ENCODE measurements at regions not wholly inside any gene's neighbourhood (a gene's known extent, or its start where the extent isn't known, plus 50 kb on each side); places are given as distances from the start of the nearest gene placed in this dataset.
"Not testable (repeated sequence)": the region's sequence is repeated elsewhere in the genome, so short reads cannot be mapped to it uniquely, and the experiment has no call there.

DNA sequence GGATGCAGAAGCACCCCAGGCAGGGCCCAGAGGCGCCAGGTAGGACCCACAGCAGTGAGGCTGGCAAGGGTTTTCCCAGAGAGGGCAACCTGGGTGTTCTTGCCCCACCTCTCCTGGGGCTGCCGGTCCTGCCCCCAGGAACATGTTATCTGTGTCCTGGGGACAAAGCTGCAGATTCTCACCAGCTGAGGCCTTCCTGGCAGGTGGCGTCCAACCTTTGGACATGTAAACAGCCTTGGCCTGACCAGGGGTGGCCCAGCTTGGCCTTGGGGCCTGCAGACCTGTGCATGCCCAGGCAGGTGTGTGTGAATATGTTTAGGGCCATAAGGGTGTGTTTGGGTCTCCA, 101.8 kb upstream of the LARP1 start:
- no peak for DNase-seq (ENCODE audit: low read depth)

DNA sequence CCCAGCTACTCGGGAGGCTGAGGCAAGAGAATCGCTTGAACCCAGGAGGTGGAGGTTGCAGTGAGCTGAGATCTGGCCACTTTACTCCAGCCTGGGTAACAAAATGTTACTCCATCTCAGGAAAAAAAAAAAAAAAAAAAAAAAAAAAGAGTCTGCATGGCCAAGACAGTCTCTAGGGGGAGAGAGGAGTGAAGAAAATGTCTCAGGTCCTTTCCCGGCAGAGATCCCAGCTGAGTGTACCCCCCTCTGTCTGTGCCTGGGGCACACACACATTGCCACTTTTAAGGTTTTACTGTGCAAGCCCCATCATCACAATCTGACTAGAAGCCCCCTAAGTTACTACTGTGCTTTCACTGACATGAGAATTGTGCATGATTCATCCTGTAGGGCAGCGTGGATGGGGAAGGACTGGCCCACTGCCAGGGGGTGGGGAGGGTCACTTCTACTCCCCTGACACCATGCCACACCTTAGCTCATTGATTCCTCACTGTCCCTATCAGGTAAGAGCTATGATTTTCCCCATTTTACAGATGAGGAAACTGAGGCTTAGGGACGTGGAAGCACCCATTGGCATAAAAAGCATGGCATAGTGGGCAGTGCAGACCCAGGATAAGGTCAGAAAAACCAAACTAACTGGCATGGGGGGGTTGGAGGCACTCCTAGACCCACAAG, 102.3 kb upstream of the LARP1 start:
- no peak for DNase-seq (ENCODE audit: low read depth)

DNA sequence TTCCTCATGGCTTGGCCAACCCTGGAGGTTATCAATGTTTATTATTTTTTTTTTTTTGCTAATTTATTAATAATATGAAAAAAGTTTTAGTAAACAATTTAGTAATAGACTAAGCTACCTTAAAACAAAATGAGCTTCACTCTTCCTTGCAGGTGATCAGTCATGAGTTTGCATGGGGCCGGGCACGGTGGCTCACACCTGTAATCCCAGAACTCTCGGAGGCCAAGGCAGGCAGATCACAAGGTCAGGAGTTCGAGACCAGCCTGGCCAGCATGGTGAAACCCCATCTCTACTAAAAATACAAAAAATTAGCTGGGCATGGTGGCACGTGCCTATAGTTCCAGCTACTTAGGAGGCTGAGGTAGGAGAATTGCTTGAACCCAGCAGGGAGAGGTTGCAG, 103.4 kb upstream of the LARP1 start:
- not testable (repeated sequence) for DNase-seq (ENCODE audit: low read depth)

DNA sequence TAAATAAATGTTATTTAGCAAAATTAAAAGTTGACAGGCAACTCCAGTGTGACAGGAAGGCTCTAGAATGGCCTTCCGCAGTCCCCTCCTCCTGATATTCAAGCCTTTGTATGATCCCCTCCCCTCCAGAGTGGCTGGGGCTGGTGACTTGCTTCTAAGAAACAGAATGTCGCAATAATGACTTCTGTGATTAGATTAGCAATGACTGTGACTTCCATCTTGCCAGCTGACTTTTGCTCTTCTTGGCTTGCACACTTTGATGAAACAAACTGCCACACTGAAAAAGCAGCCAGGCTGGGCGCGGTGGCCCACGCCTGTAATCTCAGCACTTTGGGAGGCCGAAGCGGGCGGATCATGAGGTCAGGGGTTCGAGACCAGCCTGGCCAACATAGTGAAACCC, 106.5 kb upstream of the LARP1 start:
- DNase-seq (ENCODE audit: low read depth), result no peak

DNA sequence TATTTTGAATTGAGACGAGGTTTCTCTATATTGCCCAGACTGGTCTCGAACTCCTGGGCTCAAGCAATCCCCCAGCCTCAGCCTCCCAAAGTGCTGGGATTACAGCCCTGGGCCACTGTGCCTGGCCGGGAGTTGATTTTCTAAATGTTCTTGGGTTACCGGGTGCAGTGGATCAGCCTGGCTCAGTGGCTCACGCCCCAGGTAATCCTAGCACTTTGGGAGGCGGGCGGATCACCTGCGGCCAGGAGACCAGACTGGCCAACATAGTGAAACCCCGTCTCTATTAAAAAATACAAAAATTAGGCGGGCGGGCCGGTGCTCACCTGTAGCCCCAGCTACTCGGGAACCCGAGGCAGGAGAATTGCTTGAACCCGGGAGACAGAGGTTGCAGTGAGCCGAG, 106.9 kb upstream of the LARP1 start:
- no peak for DNase-seq (ENCODE audit: low read depth)

DNA sequence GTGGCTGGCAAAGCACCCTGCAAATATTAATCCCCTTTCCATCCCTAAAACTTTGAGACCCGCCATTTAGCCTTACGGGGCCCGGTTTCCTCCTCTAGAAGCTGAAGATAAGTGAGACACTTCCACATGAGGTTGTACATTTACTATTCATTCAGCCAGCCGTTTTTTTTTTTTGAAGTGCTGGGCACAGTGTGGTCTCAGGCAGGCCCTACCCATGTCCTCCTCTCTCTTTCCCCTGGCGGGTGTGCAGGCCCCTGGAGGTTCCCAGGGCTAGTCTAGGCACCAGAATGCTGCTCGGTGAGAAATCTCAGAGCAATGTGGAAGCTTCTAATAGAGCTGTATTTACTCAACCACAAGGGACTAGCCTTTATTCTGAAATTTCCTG, 107.4 kb upstream of the LARP1 start:
- DNase-seq (ENCODE audit: low read depth), result no peak

DNA sequence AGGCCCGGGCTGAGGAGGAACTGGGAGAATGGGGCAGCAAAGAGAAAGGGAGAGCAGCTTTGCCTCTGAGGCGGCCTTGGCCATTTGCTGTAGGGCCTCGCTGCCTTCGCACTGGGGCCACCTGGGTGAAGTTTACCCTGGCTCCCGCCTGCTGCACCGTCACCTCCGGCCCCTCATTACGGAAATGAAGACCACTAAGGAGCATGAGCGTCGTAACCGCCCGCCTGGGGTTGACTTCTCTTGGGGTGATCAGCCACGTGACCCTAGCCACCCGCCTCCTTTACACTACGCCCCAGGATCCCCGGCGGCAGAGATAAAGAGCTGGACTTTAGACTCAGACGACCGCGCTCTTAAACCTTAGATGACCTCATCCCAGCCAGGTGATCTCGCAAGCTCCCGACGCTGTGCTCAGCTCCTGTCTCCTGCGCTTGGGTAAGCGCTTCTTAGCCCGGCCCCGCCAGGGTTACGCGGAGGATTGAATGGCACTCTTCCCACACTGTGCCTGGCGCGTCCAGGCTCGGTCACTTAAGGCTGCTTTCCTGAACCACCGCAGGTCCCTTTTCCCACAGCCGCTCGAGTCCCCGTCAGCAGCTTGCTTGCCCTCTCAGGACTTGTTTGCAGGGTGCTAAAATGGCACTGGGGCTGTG, 107.9 kb upstream of the LARP1 start:
- peak; percentile 3 for DNase-seq (ENCODE audit: low read depth)

DNA sequence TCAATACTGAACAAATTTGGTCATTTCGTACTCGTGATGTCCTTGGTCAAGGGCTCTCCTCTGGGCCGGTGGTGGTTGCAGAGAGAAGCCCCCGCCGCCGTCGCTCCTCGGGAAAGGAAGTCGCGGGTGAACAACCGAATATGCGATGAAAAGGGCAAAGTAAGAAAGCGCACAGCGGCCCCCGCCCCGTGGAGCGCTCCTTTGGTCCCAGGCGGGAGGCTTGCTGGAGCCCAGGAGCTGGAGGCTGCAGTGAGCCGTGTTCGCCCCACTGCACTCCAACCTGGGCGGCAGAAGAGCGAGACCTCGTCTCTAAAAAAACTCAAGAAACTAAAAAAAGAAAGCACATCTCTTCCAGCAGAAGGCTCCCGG, 108.4 kb upstream of the LARP1 start:
- DNase-seq (ENCODE audit: low read depth), result no peak

DNA sequence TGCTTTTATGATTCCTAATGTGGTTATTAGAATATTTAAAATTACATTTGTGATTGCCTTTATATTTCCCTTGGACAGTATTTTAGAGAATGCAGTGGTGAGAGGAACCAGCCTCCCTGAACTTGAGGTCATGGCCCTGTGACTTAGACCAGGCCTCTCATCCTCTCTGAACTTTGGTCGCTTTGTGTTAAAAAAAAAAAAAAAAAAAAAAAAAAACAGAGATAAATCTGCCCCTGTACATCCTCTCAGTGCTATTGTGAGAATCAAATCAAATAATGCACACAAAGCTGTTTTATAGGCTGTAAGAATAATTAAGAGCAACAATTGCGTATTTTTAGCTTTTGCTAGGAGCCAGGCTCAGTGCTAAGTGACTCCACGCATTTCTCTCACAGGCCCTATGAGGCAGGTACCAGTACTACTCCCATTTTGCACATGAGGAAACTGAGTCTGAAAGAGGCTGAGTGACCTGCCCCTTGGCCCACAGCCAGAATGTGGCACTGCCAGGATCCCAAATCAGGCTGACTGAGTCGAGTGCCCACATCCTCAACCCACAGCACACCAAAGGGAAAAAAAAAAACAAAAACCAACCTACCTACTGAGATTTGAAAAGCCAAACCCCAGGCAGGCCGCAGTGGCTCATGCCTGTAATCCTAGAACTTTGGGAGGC, 110.3 kb upstream of the LARP1 start:
- no peak for DNase-seq (ENCODE audit: low read depth)

DNA sequence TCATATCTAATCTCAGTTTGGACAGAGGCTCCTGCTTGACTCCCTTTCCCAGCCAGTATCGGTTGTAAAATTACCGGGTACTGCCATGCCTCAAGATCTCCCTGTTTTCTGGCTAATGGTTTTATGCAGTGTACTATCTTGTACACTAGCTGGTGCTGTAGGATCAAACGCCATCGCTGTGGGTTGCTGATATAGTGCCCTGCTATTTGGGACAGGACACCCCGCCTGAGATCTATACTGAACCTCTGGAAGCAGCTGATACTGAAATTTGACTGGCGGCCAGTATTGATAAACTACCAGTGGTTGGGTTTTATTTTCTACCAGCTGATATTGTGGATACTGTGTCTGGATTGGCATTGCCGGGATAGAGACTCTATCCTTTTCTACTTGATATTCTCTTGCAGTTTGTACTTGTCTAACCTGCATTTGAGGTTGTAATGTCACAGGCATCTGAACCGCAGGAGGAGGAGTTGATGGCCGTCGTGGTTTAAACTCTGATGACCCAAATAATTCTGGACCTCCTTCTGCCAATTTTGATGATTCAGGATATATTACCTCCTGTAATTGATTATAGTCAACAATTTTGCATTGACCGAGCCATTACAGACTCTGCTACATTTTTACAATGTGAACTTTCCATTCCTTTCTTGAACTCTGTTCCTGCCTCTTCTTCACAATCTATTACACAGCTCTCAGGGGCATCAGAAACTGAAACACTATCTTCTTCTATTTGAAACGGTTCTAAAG, 112.5 kb upstream of the LARP1 start:
- DNase-seq (ENCODE audit: low read depth), result no peak

DNA sequence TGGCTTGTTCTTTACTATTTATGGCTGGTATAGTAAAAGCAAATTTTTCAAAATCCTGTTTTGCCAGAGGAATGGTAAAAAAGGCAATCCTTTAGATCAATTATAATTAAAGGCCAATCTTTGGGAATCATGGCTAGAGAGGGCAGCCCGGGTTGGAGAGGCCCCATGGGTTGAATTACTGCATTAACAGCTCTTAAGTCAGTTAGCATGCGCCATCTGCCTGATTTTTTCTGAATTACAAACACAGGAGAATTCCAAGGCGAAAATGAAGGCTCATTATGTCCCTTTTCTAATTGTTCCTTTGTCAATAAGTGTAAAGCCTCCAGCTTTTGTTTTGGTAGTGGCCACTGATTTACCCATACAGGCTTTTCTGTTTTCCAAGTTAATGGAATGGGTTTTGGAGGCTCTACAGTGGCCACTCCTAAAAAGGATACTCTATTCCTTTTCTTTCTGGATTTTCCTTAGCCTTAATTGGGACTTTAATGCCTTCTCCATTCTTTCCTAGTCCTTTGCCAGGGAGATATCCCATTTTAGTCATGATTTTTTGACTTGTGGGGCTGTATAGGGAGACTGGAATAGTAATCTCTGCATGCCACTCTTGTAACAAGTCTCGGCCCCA, 114.9 kb upstream of the LARP1 start:
- DNase-seq (ENCODE audit: low read depth), result not testable (repeated sequence)

DNA sequence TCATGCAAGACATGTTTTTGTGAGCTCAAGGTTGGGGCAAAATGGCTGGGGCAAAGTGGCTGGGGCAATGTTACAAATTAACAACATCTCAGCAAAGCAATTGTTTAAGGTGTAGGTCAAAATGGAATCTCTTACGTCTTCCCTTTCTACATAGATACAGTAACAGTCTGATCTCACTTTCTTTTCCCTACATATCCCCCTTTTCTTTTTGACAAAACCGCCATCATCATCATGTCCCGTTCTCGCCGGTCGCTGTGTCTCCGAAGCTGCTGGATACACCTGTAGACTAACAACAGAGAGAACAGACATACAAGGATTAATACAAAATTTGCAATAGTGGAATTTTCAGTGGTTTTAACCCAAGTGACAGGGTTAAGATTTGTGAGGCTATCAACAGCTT, 118.4 kb upstream of the LARP1 start:
- not testable (repeated sequence) for DNase-seq (ENCODE audit: low read depth)

DNA sequence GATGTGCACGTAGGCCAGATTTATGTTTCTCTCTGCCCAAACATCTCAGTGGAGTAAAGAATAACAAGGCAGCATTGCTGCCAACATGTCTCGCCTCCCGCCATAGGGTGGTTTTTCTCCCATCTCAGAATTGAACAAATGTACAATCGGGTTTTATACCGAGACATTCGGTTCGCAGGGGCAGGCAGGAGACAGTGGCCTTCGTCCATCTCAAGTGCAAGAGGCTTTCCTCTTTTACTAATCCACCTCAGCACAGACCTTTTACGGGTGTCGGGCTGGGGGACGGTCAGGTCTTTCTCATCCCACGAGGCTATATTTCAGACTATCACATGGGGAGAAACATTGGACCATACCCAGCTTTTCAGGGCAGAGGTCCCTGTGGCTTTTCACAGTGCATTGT, 118.9 kb upstream of the LARP1 start:
- not testable (repeated sequence) for DNase-seq (ENCODE audit: low read depth)

DNA sequence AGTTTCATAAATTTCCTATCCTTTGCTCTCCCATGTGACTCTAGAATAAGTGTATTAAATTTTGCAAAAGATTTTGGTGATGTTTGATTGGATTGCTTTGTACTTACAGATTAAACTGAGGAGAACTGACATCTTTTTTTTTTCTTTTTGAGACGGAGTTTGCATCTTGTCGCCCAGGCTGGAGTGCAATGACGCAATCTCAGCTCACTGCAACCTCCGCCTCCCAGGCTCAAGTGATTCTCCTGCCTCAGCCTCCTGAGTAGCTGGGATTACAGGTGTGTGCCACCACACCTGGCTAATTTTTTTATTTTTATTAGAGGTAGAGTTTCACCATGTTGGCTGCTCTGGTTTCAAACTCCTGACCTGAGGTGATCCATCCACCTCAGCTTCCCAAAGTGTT, 121.4 kb upstream of the LARP1 start:
- not testable (repeated sequence) for DNase-seq (ENCODE audit: low read depth)

DNA sequence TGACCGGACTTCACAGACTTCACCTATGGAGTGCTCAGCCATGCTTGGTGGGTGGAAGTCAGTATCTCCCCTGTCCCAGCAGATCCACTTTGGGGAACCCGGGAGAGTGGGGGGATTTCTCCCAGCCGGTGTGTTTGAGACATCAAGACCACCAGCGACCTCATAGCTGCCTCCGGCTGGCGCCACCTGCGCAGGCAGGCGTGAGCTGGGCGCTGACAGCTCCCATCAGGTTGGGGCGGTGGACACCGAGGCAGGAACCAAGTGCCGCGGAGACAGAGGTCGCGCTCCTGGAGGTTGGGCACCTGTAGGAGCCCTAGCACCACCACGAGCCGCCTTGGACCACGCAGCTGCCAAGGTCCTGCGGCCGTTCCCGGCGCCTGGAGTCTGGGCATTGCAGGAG, 124.0 kb upstream of the LARP1 start:
- no peak for DNase-seq (ENCODE audit: low read depth)

DNA sequence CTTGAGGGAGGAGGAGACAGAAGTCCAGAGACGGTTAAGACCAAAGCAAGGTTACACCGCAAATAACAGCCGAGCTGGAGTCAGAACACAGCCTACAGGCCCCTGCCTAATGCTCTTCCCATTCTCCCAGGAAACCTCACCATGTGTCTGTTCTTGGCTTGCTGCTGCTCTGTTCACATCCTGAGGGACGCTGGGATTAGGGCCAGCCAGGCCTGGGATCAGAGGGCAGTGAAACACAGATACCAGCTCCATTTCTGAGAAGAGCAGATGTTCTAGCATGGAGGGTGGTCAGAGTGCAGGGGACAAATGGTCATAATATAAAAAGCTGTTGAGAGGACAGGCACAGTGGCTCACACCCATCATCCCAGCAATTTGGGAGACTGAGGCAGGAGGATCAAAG, 124.8 kb upstream of the LARP1 start:
- DNase-seq (ENCODE audit: low read depth), result no peak

DNA sequence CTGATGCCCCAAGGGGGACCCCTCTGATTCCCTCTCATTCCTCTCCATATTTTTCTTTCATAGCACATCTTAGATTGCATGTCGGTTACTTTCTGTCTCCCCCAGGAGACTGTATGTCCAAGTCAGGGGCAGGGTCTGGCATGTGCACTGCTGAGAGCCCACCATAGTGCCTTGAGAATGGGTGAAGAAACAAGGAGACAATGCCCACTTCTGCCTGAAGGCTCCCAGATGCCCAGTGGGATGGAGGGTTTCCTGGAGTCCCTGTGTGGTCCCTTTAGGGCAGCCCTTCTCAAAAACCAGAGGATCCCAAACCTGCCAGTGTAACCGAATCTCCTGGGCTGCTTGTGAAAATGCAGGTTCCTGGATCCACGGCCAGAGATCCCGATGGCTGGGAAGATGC, 126.5 kb upstream of the LARP1 start:
- no peak for DNase-seq (ENCODE audit: low read depth)

DNA sequence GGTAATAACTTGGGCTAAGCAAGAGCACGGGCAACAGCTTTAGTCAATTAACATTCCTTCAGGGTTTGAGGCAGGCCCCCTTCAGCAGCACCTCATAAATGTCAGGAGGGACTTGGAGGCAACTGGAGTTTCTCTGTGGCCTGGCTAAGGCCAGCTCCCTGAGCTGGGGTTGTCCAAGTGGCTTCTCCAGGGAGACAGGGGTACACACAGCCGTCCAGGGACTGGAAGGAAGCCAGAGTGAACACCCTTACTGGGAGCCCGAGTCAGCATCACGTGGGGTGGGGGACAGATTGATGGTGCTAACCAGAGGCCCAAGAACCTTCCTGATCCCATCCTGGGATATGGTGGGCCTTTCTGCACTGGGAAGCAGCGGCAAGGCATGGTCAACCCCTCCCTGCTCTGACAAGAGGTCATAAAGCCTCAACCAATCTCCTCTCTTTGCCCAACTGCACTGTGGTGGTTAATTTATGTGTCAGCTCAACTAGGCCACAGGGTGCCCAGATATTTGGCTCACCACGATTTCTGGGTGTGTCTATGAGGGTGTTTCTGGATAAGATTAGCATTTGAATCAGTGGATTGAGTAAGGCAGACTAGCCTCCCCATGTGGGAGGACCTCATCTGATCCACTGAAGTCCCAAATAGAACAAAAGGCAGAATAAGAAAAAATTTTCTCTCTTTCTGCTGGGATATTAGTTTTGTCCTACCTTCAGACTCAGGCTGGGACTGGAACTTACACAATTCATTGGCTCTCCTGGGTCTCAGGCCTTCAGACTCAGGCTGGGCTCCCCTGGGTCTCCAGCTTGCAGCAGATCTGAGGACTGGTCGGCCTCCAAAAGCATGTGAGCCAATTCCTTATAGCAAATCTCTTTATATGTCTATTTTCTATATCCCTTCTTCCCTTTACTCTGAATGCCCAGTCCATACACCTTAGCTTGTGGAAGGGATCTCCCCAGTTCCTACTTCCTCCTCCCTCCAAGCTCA, 127.2 kb upstream of the LARP1 start:
- DNase-seq (ENCODE audit: low read depth), result no peak

DNA sequence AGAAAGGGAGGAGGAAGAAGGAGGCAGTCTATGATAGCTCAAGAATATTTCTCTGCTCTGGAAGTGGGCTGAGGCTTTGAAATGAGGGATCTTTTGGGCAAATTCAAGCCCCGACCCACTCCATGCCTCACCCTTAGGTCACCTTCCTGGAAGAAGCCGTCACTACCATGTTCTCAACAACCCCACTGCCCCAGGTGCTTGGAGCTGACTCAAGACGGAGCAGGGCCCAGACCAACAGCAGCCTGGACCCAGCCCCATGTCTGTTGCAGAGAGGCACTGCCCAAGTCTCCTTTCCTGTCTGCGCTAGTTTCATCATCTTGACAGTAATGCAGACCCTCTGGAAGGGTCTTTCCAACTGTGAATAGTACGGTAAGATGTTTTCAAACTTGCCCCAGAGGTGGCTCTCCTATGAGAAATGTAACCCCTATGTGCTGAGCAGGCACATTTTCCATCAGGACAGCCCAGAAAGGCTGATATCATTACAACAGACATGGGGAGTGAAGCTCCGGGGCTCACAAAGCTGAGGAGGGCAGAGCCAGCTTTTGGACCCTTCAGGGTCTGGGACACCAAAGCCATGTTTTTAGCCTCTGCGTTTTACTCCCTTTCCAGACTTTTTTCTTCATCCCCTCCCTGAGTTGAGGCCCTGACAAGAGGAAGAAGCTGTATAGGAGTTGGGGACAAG, 128.2 kb upstream of the LARP1 start:
- no peak for DNase-seq (ENCODE audit: low read depth)

DNA sequence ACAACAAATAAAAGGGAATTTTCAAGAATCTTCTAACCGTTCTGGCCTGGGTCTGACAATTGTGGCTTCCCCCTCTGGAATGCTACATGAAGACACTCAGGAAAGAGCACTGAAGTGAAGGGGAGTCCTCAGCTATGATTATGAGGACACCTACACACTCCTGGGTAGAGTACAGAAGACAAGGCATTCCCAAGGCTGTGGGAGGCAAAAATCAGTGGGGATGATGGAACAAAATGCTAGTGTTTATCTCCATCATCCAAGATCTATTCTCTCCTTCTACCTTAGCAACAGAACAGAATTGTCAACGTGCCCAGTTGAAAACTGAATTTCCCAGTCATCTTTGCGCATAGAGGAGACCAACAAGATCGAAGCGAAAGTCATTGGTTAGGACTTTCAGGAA, 130.1 kb upstream of the LARP1 start:
- DNase-seq (ENCODE audit: low read depth), result no peak

DNA sequence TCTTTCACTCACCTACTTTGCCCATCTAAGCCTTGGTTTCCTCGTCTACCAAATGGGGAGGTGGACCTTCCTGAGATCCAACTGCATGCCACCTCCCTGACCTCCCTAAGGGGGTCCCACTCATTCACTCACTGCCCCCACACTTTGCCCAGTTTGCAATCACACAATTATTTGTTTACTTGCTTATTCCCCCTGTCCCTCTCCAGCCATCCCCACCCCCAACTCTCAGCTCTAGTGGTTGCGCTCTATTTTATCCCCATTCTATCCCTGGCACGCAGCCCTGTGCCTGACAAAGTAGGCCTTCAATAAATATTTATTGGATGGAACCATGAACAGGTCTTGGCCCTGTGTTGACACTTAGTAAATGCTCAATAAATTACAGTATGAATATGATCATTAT, 130.8 kb upstream of the LARP1 start:
- no peak for DNase-seq (ENCODE audit: low read depth)
